Panc1 (cell line): ENCODE measurements at regions not wholly inside any gene's neighbourhood (a gene's known extent, or its start where the extent isn't known, plus 50 kb on each side); places are given as distances from the start of the nearest gene placed in this dataset.

Source experiments
- POLR2AphosphoS5 ChIP-seq: IDR thresholded peaks from 2 replicates; pipeline ENCODE4 v1.6.1; 2012; ENCODE audit warnings: mild to moderate bottlenecking, low read depth, low read length, moderate library complexity
- TF ChIP-seq, protein P1 (sequence below): fragments of 450-650 bp; IDR thresholded peaks from 2 replicates; pipeline ENCODE4 v1.5.1; 2017; ENCODE audit warnings: mild to moderate bottlenecking

DNA sequence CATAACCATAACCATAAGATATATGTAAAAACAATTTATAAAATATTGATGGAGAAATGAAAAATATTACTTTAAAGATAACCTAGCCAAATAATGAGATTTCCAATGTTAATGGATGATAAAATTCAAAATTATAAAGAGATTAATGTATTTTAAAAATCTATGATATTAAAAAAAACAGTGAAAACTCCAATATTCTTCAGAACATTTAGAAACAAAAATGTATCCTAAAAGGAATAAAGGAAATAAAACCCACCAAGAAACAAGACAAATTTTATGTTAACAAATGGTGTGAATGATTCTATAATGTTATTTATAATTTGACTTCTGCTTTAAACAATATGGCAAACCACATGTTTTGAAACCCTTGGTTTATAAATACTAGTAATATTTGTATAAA, 1587.8 kb downstream of the PCDH9 start:
- TF ChIP-seq, protein P1, sequence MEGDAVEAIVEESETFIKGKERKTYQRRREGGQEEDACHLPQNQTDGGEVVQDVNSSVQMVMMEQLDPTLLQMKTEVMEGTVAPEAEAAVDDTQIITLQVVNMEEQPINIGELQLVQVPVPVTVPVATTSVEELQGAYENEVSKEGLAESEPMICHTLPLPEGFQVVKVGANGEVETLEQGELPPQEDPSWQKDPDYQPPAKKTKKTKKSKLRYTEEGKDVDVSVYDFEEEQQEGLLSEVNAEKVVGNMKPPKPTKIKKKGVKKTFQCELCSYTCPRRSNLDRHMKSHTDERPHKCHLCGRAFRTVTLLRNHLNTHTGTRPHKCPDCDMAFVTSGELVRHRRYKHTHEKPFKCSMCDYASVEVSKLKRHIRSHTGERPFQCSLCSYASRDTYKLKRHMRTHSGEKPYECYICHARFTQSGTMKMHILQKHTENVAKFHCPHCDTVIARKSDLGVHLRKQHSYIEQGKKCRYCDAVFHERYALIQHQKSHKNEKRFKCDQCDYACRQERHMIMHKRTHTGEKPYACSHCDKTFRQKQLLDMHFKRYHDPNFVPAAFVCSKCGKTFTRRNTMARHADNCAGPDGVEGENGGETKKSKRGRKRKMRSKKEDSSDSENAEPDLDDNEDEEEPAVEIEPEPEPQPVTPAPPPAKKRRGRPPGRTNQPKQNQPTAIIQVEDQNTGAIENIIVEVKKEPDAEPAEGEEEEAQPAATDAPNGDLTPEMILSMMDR: no peak
- no peak for TF ChIP-seq POLR2AphosphoS5
